ENCODE measurements at regions not wholly inside any gene's neighbourhood (a gene's known extent, or its start where the extent isn't known, plus 50 kb on each side); places are given as distances from the start of the nearest gene placed in this dataset.

GRCh38 chr3:43995547-43996378 is 245.9 kb upstream of the TOPAZ1 start:
- no peak for DNase-seq

- DNase-seq = no peak
Observed at GRCh38 chr3:43996379-43997301, 245.0 kb upstream of the TOPAZ1 start.

GRCh38 chr3:43997316-43997715 is 244.4 kb upstream of the TOPAZ1 start:
- DNase-seq = no peak

- no peak for DNase-seq
Observed at GRCh38 chr3:43997788-43998369, 243.8 kb upstream of the TOPAZ1 start.

GRCh38 chr3:43998370-43998835 is 243.3 kb upstream of the TOPAZ1 start:
- DNase-seq = no peak

- DNase-seq = no peak
Observed at GRCh38 chr3:43998836-43999727, 242.6 kb upstream of the TOPAZ1 start.

- DNase-seq = no peak
Observed at GRCh38 chr3:43999728-44000319, 241.9 kb upstream of the TOPAZ1 start.

GRCh38 chr3:44000586-44000985 is 241.1 kb upstream of the TOPAZ1 start:
- DNase-seq = no peak

- no peak for DNase-seq
Observed at GRCh38 chr3:44001072-44001471, 240.6 kb upstream of the TOPAZ1 start.

GRCh38 chr3:44003801-44004200 is 237.9 kb upstream of the TOPAZ1 start:
- DNase-seq = no peak

GRCh38 chr3:44011680-44012079 is 230.0 kb upstream of the TOPAZ1 start:
- DNase-seq = no peak

GRCh38 chr3:44012160-44012899 is 229.4 kb upstream of the TOPAZ1 start:
- DNase-seq = no peak

- no peak for DNase-seq
Observed at GRCh38 chr3:44013967-44014366, 227.7 kb upstream of the TOPAZ1 start.

GRCh38 chr3:44015170-44015569 is 226.5 kb upstream of the TOPAZ1 start:
- DNase-seq = no peak

GRCh38 chr3:44016818-44017217 is 224.9 kb upstream of the TOPAZ1 start:
- DNase-seq = no peak

- DNase-seq = no peak
Observed at GRCh38 chr3:44018926-44019325, 222.8 kb upstream of the TOPAZ1 start.

GRCh38 chr3:44019736-44020135 is 221.9 kb upstream of the TOPAZ1 start:
- DNase-seq = no peak

- DNase-seq = no peak
Observed at GRCh38 chr3:44020143-44020542, 221.5 kb upstream of the TOPAZ1 start.

GRCh38 chr3:44021651-44022594 is 219.8 kb upstream of the TOPAZ1 start:
- DNase-seq = no peak
